ENCODE measurements at regions not wholly inside any gene's neighbourhood (a gene's known extent, or its start where the extent isn't known, plus 50 kb on each side); places are given as distances from the start of the nearest gene placed in this dataset.

GRCh38 chr4:4659871-4660651, 118.2 kb upstream of the STX18 start:
- no peak overlapping the region for H3K4me3 ChIP-seq (ENCODE audit: low read depth, low read length)
- TF ChIP-seq, protein P1, sequence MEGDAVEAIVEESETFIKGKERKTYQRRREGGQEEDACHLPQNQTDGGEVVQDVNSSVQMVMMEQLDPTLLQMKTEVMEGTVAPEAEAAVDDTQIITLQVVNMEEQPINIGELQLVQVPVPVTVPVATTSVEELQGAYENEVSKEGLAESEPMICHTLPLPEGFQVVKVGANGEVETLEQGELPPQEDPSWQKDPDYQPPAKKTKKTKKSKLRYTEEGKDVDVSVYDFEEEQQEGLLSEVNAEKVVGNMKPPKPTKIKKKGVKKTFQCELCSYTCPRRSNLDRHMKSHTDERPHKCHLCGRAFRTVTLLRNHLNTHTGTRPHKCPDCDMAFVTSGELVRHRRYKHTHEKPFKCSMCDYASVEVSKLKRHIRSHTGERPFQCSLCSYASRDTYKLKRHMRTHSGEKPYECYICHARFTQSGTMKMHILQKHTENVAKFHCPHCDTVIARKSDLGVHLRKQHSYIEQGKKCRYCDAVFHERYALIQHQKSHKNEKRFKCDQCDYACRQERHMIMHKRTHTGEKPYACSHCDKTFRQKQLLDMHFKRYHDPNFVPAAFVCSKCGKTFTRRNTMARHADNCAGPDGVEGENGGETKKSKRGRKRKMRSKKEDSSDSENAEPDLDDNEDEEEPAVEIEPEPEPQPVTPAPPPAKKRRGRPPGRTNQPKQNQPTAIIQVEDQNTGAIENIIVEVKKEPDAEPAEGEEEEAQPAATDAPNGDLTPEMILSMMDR (IDR thresholded peaks at IDR 0.05; ENCODE audit: low read depth, low read length, missing control alignments), result no peak
- DNase-seq (ENCODE audit: low read depth), result no peak

GRCh38 chr4:4658052-4658451, 116.2 kb upstream of the STX18 start:
- DNase-seq (ENCODE audit: low read depth), result no peak
- H3K4me3 ChIP-seq (ENCODE audit: low read depth, low read length), result no peak overlapping the region
- TF ChIP-seq, protein P1 (IDR thresholded peaks at IDR 0.05; ENCODE audit: low read depth, low read length, missing control alignments), result no peak

GRCh38 chr4:4656977-4657376, 115.1 kb upstream of the STX18 start:
- TF ChIP-seq, protein P1 (IDR thresholded peaks at IDR 0.05; ENCODE audit: low read depth, low read length, missing control alignments), result no peak
- H3K4me3 ChIP-seq (ENCODE audit: low read depth, low read length), result no peak overlapping the region
- no peak for DNase-seq (ENCODE audit: low read depth)

DNA sequence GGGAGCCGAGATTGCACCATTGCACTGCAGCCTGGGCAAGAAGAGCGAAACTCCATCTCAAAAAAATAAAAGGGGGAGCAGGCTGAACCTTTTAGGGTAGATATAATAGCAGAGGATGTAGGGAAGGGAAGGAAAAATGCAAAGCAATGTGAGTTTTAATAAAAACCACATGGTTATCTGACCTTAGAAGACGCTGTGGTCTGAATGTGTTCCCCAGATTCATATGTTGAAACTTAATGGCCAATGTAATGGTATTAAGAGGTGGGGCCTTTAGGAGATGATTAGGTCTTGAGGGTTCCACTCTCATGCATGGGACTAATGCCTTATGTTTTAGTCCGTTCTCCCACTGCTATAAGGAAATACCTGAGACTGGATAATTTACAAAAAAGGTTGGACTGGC, 114.1 kb upstream of the STX18 start:
- DNase-seq (ENCODE audit: low read depth), result no peak
- TF ChIP-seq, protein P1 (IDR thresholded peaks at IDR 0.05; ENCODE audit: low read depth, low read length, missing control alignments), result no peak

GRCh38 chr4:4655011-4655410, 113.2 kb upstream of the STX18 start:
- no peak for DNase-seq (ENCODE audit: low read depth)
- H3K4me3 ChIP-seq (ENCODE audit: low read depth, low read length), result no peak overlapping the region
- TF ChIP-seq, protein P1 (IDR thresholded peaks at IDR 0.05; ENCODE audit: low read depth, low read length, missing control alignments), result no peak

More for the DNA sequence above, 114.1 kb upstream of the STX18 start:
- H3K4me3 ChIP-seq (ENCODE audit: low read depth, low read length), result no peak overlapping the region

DNA sequence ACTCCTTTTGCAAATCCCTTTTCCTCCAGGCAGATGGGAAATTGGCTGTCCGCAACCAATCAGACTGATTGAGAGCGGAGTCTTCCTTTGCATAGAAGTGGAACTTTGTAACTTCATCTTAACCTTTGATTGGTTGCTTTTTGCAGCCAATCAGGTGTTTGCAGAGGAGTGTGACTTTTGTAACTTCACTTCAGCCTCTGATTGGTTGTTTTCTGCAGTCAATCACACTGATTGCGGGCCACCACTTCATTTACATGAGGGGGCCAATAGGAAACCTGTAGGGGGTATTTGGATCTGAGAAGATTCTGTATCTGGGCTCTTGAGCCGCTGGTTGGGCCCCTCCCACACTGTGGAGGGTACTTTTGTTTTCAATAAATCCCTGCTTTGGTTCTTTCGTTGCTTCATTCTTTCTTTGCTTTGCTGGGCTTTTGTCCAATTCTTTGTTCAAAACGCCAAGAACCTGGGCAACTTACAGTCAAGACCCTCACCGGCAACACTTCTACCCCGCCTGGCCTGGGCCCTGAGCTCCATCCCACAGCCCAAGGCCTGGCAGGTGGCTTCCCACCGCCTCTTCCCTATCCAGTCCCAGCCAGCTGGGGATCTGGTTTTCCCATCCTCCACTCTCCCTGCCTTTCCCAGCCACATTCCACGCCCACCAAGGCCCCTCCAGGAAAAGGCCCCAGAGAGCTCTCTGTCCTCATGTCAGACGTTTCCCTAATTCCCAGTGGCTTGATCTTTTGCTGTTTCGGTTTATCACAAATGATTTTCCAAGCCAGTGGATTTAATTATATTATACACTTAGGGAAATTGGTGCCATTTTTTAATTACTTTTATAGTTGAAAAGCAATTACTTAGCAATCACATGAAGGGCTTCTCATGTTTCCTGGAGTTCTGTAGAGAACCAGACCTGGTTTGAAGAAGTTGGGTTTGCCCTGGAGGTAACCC, 110.2 kb upstream of the STX18 start:
- no peak for DNase-seq (ENCODE audit: low read depth)
- H3K4me3 ChIP-seq (ENCODE audit: low read depth, low read length), result no peak overlapping the region
- TF ChIP-seq, protein P1 (IDR thresholded peaks at IDR 0.05; ENCODE audit: low read depth, low read length, missing control alignments), result no peak
